ENCODE measurements at regions not wholly inside any gene's neighbourhood (a gene's known extent, or its start where the extent isn't known, plus 50 kb on each side); places are given as distances from the start of the nearest gene placed in this dataset.

- H3K4me2 ChIP-seq, result no peak overlapping the region
- no peak overlapping the region for H3K4me3 ChIP-seq
- H3K27ac ChIP-seq (ENCODE audit: low read depth), result no peak overlapping the region
- no peaks in the 10 kb centered on the region for H3K27me3 Mint-ChIP-seq (ENCODE audit: insufficient read depth, low read depth, poor library complexity)
- H3K27ac Mint-ChIP-seq, result no peak overlapping the region
- ATAC-seq, result no peak
- H3K36me3 ChIP-seq (ENCODE audit: insufficient read depth), result no peaks in the 10 kb centered on the region
- no peaks in the 10 kb centered on the region for H3K36me3 Mint-ChIP-seq (ENCODE audit: low read depth)
- H3K79me2 ChIP-seq (replicated peaks; ENCODE audit: insufficient read depth), result no peaks in the 10 kb centered on the region
- H3K9me2 ChIP-seq (ENCODE audit: insufficient read depth), result no peaks in the 10 kb centered on the region
- H4K20me1 ChIP-seq (replicated peaks; ENCODE audit: insufficient read depth), result no peaks in the 10 kb centered on the region
- no peak for DNase-seq (ENCODE audit: low spot score)
- no peaks in the 10 kb centered on the region for H3K9me3 Mint-ChIP-seq
- TF ChIP-seq EZH2 (IDR thresholded peaks at IDR 0.05; ENCODE audit: low read depth, unreplicated experiment), result no peak
- no peak for TF ChIP-seq CTCF (conservative IDR thresholded peaks at IDR 0.05; ENCODE audit: low read depth in 2 of 2)
- TF ChIP-seq STAT1 (IDR thresholded peaks at IDR 0.05; ENCODE audit: unreplicated experiment), result no peak
- TF ChIP-seq, protein P1, sequence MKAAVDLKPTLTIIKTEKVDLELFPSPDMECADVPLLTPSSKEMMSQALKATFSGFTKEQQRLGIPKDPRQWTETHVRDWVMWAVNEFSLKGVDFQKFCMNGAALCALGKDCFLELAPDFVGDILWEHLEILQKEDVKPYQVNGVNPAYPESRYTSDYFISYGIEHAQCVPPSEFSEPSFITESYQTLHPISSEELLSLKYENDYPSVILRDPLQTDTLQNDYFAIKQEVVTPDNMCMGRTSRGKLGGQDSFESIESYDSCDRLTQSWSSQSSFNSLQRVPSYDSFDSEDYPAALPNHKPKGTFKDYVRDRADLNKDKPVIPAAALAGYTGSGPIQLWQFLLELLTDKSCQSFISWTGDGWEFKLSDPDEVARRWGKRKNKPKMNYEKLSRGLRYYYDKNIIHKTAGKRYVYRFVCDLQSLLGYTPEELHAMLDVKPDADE (IDR thresholded peaks at IDR 0.05), result no peak
- no peak for TF ChIP-seq NANOG (IDR thresholded peaks at IDR 0.05; ENCODE audit: borderline replicate concordance)
- no peak for TF ChIP-seq CREB1 (CRISPR knock-in tag; IDR thresholded peaks at IDR 0.05; ENCODE audit: low read depth)
- TF ChIP-seq ZNF331 (CRISPR knock-in tag; IDR thresholded peaks at IDR 0.05; ENCODE audit: low read depth), result no peak
- TF ChIP-seq POLR2AphosphoS5 (IDR thresholded peaks at IDR 0.05; ENCODE audit: low read depth), result no peak
- no peak for TF ChIP-seq EZH2phosphoT487 (IDR thresholded peaks at IDR 0.05; ENCODE audit: unreplicated experiment)
- no peak for TF ChIP-seq ZNF114 (CRISPR knock-in tag; IDR thresholded peaks at IDR 0.05)
- TF ChIP-seq, protein P2, sequence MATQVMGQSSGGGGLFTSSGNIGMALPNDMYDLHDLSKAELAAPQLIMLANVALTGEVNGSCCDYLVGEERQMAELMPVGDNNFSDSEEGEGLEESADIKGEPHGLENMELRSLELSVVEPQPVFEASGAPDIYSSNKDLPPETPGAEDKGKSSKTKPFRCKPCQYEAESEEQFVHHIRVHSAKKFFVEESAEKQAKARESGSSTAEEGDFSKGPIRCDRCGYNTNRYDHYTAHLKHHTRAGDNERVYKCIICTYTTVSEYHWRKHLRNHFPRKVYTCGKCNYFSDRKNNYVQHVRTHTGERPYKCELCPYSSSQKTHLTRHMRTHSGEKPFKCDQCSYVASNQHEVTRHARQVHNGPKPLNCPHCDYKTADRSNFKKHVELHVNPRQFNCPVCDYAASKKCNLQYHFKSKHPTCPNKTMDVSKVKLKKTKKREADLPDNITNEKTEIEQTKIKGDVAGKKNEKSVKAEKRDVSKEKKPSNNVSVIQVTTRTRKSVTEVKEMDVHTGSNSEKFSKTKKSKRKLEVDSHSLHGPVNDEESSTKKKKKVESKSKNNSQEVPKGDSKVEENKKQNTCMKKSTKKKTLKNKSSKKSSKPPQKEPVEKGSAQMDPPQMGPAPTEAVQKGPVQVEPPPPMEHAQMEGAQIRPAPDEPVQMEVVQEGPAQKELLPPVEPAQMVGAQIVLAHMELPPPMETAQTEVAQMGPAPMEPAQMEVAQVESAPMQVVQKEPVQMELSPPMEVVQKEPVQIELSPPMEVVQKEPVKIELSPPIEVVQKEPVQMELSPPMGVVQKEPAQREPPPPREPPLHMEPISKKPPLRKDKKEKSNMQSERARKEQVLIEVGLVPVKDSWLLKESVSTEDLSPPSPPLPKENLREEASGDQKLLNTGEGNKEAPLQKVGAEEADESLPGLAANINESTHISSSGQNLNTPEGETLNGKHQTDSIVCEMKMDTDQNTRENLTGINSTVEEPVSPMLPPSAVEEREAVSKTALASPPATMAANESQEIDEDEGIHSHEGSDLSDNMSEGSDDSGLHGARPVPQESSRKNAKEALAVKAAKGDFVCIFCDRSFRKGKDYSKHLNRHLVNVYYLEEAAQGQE (IDR thresholded peaks at IDR 0.05; ENCODE audit: unreplicated experiment), result no peak
- TF ChIP-seq, protein P3, sequence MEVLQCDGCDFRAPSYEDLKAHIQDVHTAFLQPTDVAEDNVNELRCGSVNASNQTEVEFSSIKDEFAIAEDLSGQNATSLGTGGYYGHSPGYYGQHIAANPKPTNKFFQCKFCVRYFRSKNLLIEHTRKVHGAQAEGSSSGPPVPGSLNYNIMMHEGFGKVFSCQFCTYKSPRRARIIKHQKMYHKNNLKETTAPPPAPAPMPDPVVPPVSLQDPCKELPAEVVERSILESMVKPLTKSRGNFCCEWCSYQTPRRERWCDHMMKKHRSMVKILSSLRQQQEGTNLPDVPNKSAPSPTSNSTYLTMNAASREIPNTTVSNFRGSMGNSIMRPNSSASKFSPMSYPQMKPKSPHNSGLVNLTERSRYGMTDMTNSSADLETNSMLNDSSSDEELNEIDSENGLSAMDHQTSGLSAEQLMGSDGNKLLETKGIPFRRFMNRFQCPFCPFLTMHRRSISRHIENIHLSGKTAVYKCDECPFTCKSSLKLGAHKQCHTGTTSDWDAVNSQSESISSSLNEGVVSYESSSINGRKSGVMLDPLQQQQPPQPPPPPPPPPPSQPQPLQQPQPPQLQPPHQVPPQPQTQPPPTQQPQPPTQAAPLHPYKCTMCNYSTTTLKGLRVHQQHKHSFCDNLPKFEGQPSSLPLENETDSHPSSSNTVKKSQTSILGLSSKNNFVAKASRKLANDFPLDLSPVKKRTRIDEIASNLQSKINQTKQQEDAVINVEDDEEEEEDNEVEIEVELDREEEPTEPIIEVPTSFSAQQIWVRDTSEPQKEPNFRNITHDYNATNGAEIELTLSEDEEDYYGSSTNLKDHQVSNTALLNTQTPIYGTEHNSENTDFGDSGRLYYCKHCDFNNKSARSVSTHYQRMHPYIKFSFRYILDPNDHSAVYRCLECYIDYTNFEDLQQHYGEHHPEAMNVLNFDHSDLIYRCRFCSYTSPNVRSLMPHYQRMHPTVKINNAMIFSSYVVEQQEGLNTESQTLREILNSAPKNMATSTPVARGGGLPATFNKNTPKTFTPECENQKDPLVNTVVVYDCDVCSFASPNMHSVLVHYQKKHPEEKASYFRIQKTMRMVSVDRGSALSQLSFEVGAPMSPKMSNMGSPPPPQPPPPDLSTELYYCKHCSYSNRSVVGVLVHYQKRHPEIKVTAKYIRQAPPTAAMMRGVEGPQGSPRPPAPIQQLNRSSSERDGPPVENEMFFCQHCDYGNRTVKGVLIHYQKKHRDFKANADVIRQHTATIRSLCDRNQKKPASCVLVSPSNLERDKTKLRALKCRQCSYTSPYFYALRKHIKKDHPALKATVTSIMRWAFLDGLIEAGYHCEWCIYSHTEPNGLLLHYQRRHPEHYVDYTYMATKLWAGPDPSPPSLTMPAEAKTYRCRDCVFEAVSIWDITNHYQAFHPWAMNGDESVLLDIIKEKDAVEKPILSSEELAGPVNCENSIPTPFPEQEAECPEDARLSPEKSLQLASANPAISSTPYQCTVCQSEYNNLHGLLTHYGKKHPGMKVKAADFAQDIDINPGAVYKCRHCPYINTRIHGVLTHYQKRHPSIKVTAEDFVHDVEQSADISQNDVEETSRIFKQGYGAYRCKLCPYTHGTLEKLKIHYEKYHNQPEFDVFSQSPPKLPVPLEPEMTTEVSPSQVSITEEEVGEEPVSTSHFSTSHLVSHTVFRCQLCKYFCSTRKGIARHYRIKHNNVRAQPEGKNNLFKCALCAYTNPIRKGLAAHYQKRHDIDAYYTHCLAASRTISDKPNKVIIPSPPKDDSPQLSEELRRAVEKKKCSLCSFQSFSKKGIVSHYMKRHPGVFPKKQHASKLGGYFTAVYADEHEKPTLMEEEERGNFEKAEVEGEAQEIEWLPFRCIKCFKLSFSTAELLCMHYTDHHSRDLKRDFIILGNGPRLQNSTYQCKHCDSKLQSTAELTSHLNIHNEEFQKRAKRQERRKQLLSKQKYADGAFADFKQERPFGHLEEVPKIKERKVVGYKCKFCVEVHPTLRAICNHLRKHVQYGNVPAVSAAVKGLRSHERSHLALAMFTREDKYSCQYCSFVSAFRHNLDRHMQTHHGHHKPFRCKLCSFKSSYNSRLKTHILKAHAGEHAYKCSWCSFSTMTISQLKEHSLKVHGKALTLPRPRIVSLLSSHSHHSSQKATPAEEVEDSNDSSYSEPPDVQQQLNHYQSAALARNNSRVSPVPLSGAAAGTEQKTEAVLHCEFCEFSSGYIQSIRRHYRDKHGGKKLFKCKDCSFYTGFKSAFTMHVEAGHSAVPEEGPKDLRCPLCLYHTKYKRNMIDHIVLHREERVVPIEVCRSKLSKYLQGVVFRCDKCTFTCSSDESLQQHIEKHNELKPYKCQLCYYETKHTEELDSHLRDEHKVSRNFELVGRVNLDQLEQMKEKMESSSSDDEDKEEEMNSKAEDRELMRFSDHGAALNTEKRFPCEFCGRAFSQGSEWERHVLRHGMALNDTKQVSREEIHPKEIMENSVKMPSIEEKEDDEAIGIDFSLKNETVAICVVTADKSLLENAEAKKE (CRISPR knock-in tag; IDR thresholded peaks at IDR 0.05), result no peak
- TF ChIP-seq JUNB (IDR thresholded peaks at IDR 0.05; ENCODE audit: unreplicated experiment), result no peak
- no peak overlapping the region for H3K4me3 Mint-ChIP-seq
- H3F3A ChIP-seq (replicated peaks; ENCODE audit: low read depth), result no peaks in the 10 kb centered on the region
- H2AFZ ChIP-seq, result no peak overlapping the region
- H3K4me1 Mint-ChIP-seq, result peaks cover 5% of the 10 kb centered on the region; the same call in 2 of the 3 replicates
- no peaks in the 10 kb centered on the region for H3K4me1 ChIP-seq (ENCODE audit: insufficient read depth)
- peaks cover 17% of the 10 kb centered on the region for H3K27me3 ChIP-seq (ENCODE audit: insufficient read depth)
These were observed 251.9 kb upstream of the ZNF804A start for GRCh38 chr2:184346338-184346862.

All from GM23338 (cell line).